ENCODE measurements at regions not wholly inside any gene's neighbourhood (a gene's known extent, or its start where the extent isn't known, plus 50 kb on each side); places are given as distances from the start of the nearest gene placed in this dataset.

DNA sequence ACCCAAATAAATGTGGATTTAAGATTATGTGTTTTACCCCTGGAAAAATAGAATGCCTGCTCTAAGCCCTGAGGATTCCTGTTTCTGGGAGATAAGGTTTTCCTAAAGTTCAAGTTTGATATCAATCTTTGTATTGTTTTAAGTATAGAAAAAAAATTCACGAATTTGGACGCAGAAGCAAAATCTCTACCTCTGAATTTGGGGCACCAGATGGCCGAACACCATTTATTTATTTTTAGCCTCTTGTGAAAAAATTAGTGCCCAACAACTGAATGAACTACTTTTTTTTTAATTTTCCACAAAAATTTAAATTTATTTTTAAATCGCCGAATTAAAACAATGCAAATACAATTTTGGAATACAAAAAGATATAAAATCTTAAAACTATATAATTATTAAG, 128.1 kb upstream of the SP4 start:
- no peaks in the 10 kb centered on the region for H3K27me3 ChIP-seq (ENCODE audit: control insufficient read depth in 1 of 2, insufficient read depth in 2 of 2, low read length in 2 of 2)
- no peaks in the 10 kb centered on the region for H3K36me3 ChIP-seq (ENCODE audit: control insufficient read depth in 2 of 2, insufficient read depth in 2 of 2, low read length in 1 of 2)
- H3K4me1 ChIP-seq (ENCODE audit: control insufficient read depth in 2 of 2, insufficient read depth in 2 of 2, low read length in 1 of 2) = no peaks in the 10 kb centered on the region
- no peaks in the 10 kb centered on the region for H3K9me3 ChIP-seq (ENCODE audit: control insufficient read depth in 2 of 2, insufficient read depth in 1 of 2, low read depth in 1 of 2, low read length in 1 of 2)
- H3K4me3 ChIP-seq (ENCODE audit: low read depth in 1 of 2, low read length in 2 of 2) = no peak overlapping the region
- 92 to 93% methylated on average over 5 of the region's 5 CpGs for WGBS, 2 donors
- H3K27ac ChIP-seq (ENCODE audit: low read depth in 2 of 2, low read length in 1 of 2) = no peak overlapping the region

DNA sequence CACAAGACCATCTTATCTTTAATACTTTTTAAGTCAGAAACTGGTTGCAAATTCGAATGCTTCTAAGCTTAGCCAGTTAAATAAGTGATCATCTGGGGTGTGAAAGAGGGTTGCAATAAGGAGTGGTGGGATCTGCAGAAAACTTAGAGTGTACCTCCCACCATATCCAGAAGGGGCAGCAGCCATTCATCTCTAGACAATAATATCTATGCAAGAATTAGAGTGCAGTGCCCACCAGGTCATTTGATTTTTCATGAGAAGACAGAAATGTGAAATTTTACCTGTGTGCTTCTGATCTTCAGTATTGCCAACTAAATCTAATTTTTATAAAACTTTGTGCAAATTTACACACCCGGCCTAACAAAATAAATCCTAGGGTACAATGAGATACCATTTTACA, 127.2 kb upstream of the SP4 start:
- Histone ChIP-seq H3K27me3 (ENCODE audit: control insufficient read depth in 1 of 2, insufficient read depth in 2 of 2, low read length in 2 of 2) (no peaks in the 10 kb centered on the region), H3K4me1 (ENCODE audit: control insufficient read depth in 2 of 2, insufficient read depth in 2 of 2, low read length in 1 of 2) (no peaks in the 10 kb centered on the region), H3K4me3 (ENCODE audit: low read depth in 1 of 2, low read length in 2 of 2) (no peak overlapping the region), H3K27ac (ENCODE audit: low read depth in 2 of 2, low read length in 1 of 2) (no peak overlapping the region), H3K36me3 (ENCODE audit: control insufficient read depth in 2 of 2, insufficient read depth in 2 of 2, low read length in 1 of 2) (no peaks in the 10 kb centered on the region), H3K9me3 (ENCODE audit: control insufficient read depth in 2 of 2, insufficient read depth in 1 of 2, low read depth in 1 of 2, low read length in 1 of 2) (no peaks in the 10 kb centered on the region)
- WGBS, 2 donors = 81 to 82% methylated on average over 2 of the region's 2 CpGs

DNA sequence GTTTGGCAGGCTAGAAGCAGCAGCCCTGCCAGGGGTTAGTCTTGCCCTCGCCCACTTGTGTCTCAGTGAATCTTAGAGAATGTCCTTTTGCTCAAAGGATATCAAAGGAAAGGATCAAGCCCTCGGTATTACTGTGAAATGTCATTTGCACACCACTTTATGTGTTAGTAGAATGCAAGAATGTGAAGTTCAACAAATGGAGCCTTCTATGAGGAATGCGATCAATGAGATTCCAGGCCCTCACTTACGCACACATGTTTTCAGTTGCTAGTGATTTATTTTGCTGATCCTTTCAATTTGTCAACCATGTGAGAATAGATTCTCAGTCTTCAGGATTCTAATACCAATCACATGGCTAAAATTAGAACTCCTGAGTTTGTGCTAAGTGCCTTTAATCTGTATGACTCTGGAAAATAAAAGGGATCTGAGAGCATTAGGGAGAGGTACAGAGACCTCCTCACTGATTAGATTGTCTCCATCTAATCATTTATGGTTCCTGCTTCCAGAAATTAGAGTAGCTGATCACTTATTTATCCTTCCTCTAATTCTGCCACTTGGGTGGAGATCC, 123.0 kb upstream of the SP4 start:
- H3K4me1 ChIP-seq (ENCODE audit: control insufficient read depth in 2 of 2, insufficient read depth in 2 of 2, low read length in 1 of 2) = no peaks in the 10 kb centered on the region
- no peaks in the 10 kb centered on the region for H3K9me3 ChIP-seq (ENCODE audit: control insufficient read depth in 2 of 2, insufficient read depth in 1 of 2, low read depth in 1 of 2, low read length in 1 of 2)
- H3K4me3 ChIP-seq (ENCODE audit: low read depth in 1 of 2, low read length in 2 of 2) = no peak overlapping the region
- H3K27ac ChIP-seq (ENCODE audit: low read depth in 2 of 2, low read length in 1 of 2) = no peak overlapping the region
- H3K36me3 ChIP-seq (ENCODE audit: control insufficient read depth in 2 of 2, insufficient read depth in 2 of 2, low read length in 1 of 2) = no peaks in the 10 kb centered on the region
- H3K27me3 ChIP-seq (ENCODE audit: control insufficient read depth in 1 of 2, insufficient read depth in 2 of 2, low read length in 2 of 2) = no peaks in the 10 kb centered on the region
- WGBS, 2 donors = 71 to 73% methylated on average over 4 of the region's 4 CpGs

DNA sequence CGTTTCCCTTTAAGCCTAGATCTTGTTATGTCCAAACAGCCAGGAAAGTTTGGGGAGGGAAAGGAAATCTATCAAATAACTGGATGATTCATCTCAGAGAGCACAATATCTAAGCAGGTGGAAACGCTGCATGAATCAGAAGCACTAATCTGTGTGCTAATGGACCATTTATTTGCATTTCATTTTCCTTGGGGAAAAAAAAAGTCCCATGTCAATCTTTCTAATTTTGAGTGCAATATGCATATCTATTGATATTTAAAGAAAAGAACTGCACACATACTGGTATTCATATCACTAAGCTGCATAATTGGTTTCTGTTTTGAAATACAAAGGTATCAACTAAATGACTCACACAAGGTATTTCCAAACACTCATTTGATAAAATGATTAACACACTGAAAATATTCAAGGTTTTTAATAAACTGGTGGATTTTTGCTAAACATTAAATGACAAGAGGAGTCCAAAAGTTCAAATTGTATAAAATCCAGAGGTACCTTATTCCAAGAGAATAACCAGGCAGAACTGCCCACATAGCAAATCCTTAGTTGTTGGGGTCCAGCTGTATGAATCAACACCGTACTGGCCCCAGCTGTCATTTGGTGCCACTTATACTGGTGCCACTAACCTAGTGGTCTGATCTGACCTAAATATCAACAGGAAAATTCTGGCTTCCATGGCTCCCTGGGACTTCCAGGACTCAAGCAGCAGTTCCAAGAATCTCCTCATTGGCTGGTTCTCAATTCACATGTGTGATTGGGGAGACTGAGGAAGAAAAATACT, 122.2 kb upstream of the SP4 start:
- Histone ChIP-seq H3K27ac (ENCODE audit: low read depth in 2 of 2, low read length in 1 of 2) (no peak overlapping the region), H3K9me3 (ENCODE audit: control insufficient read depth in 2 of 2, insufficient read depth in 1 of 2, low read depth in 1 of 2, low read length in 1 of 2) (no peaks in the 10 kb centered on the region), H3K4me3 (ENCODE audit: low read depth in 1 of 2, low read length in 2 of 2) (no peak overlapping the region), H3K4me1 (ENCODE audit: control insufficient read depth in 2 of 2, insufficient read depth in 2 of 2, low read length in 1 of 2) (no peaks in the 10 kb centered on the region), H3K36me3 (ENCODE audit: control insufficient read depth in 2 of 2, insufficient read depth in 2 of 2, low read length in 1 of 2) (no peaks in the 10 kb centered on the region), H3K27me3 (ENCODE audit: control insufficient read depth in 1 of 2, insufficient read depth in 2 of 2, low read length in 2 of 2) (no peaks in the 10 kb centered on the region)
- WGBS, 2 donors = 38 to 46% methylated on average over 3 of the region's 3 CpGs

DNA sequence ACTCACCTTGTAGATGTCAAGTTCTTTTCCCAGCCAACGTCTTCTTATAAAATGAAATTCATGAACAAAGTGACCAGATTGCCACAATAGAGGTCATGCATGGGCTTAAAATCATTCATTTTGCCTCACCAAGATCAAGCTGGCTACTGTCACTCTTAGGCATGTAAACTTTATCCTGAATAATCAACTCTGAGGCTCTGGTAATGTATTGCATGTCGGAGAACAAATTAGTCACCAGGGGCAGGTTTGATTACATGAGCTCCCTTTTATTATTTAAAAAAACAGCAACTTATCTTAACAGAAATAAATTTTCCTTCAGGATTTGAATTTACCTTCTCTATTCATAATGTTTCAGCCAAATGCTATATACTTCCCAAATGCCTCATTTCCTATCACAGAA, 112.9 kb upstream of the SP4 start:
- no peak overlapping the region for H3K27ac ChIP-seq (ENCODE audit: low read depth in 2 of 2, low read length in 1 of 2)
- WGBS, 2 donors = 72 to 76% methylated on average over 2 of the region's 2 CpGs
- H3K4me1 ChIP-seq (ENCODE audit: control insufficient read depth in 2 of 2, insufficient read depth in 2 of 2, low read length in 1 of 2) = no peaks in the 10 kb centered on the region
- no peaks in the 10 kb centered on the region for H3K9me3 ChIP-seq (ENCODE audit: control insufficient read depth in 2 of 2, insufficient read depth in 1 of 2, low read depth in 1 of 2, low read length in 1 of 2)
- H3K4me3 ChIP-seq (ENCODE audit: low read depth in 1 of 2, low read length in 2 of 2) = no peak overlapping the region
- H3K36me3 ChIP-seq (ENCODE audit: control insufficient read depth in 2 of 2, insufficient read depth in 2 of 2, low read length in 1 of 2) = no peaks in the 10 kb centered on the region
- no peaks in the 10 kb centered on the region for H3K27me3 ChIP-seq (ENCODE audit: control insufficient read depth in 1 of 2, insufficient read depth in 2 of 2, low read length in 2 of 2)

GRCh38 chr7:21317966-21318915, 109.6 kb upstream of the SP4 start:
- Histone ChIP-seq H3K4me3 (ENCODE audit: low read depth in 1 of 2, low read length in 2 of 2) (no peak overlapping the region), H3K27ac (ENCODE audit: low read depth in 2 of 2, low read length in 1 of 2) (no peak overlapping the region), H3K4me1 (ENCODE audit: control insufficient read depth in 2 of 2, insufficient read depth in 2 of 2, low read length in 1 of 2) (no peaks in the 10 kb centered on the region), H3K9me3 (ENCODE audit: control insufficient read depth in 2 of 2, insufficient read depth in 1 of 2, low read depth in 1 of 2, low read length in 1 of 2) (no peaks in the 10 kb centered on the region), H3K36me3 (ENCODE audit: control insufficient read depth in 2 of 2, insufficient read depth in 2 of 2, low read length in 1 of 2) (no peaks in the 10 kb centered on the region), H3K27me3 (ENCODE audit: control insufficient read depth in 1 of 2, insufficient read depth in 2 of 2, low read length in 2 of 2) (no peaks in the 10 kb centered on the region)
- WGBS, 2 donors = 63% methylated on average over 6 of the region's 6 CpGs

- 86 to 87% methylated on average over 1 of the region's 1 CpG for WGBS, 2 donors
- H3K36me3 ChIP-seq (ENCODE audit: control insufficient read depth in 2 of 2, insufficient read depth in 2 of 2, low read length in 1 of 2) = no peaks in the 10 kb centered on the region
- H3K9me3 ChIP-seq (ENCODE audit: control insufficient read depth in 2 of 2, insufficient read depth in 1 of 2, low read depth in 1 of 2, low read length in 1 of 2) = no peaks in the 10 kb centered on the region
- H3K4me1 ChIP-seq (ENCODE audit: control insufficient read depth in 2 of 2, insufficient read depth in 2 of 2, low read length in 1 of 2) = no peaks in the 10 kb centered on the region
- no peak overlapping the region for H3K27ac ChIP-seq (ENCODE audit: low read depth in 2 of 2, low read length in 1 of 2)
- no peaks in the 10 kb centered on the region for H3K27me3 ChIP-seq (ENCODE audit: control insufficient read depth in 1 of 2, insufficient read depth in 2 of 2, low read length in 2 of 2)
- H3K4me3 ChIP-seq (ENCODE audit: low read depth in 1 of 2, low read length in 2 of 2) = no peak overlapping the region
These were observed 109.0 kb upstream of the SP4 start for GRCh38 chr7:21318916-21319270.

- Histone ChIP-seq H3K27ac (ENCODE audit: low read depth in 2 of 2, low read length in 1 of 2) (no peak overlapping the region), H3K4me1 (ENCODE audit: control insufficient read depth in 2 of 2, insufficient read depth in 2 of 2, low read length in 1 of 2) (no peaks in the 10 kb centered on the region), H3K9me3 (ENCODE audit: control insufficient read depth in 2 of 2, insufficient read depth in 1 of 2, low read depth in 1 of 2, low read length in 1 of 2) (no peaks in the 10 kb centered on the region), H3K36me3 (ENCODE audit: control insufficient read depth in 2 of 2, insufficient read depth in 2 of 2, low read length in 1 of 2) (no peaks in the 10 kb centered on the region), H3K27me3 (ENCODE audit: control insufficient read depth in 1 of 2, insufficient read depth in 2 of 2, low read length in 2 of 2) (no peaks in the 10 kb centered on the region), H3K4me3 (ENCODE audit: low read depth in 1 of 2, low read length in 2 of 2) (no peak overlapping the region)
These were observed 101.6 kb upstream of the SP4 start for GRCh38 chr7:21326241-21326640.

- no peaks in the 10 kb centered on the region for H3K9me3 ChIP-seq (ENCODE audit: control insufficient read depth in 2 of 2, insufficient read depth in 1 of 2, low read depth in 1 of 2, low read length in 1 of 2)
- no peaks in the 10 kb centered on the region for H3K36me3 ChIP-seq (ENCODE audit: control insufficient read depth in 2 of 2, insufficient read depth in 2 of 2, low read length in 1 of 2)
- no peaks in the 10 kb centered on the region for H3K27me3 ChIP-seq (ENCODE audit: control insufficient read depth in 1 of 2, insufficient read depth in 2 of 2, low read length in 2 of 2)
- no peak overlapping the region for H3K27ac ChIP-seq (ENCODE audit: low read depth in 2 of 2, low read length in 1 of 2)
- no peak overlapping the region for H3K4me3 ChIP-seq (ENCODE audit: low read depth in 1 of 2, low read length in 2 of 2)
- 75 to 81% methylated on average over 3 of the region's 3 CpGs for WGBS, 2 donors
- H3K4me1 ChIP-seq (ENCODE audit: control insufficient read depth in 2 of 2, insufficient read depth in 2 of 2, low read length in 1 of 2) = no peaks in the 10 kb centered on the region
These were observed 101.0 kb upstream of the SP4 start for GRCh38 chr7:21326921-21327320.
